ENCODE measurements at regions not wholly inside any gene's neighbourhood (a gene's known extent, or its start where the extent isn't known, plus 50 kb on each side); places are given as distances from the start of the nearest gene placed in this dataset.
"Not testable (repeated sequence)": the region's sequence is repeated elsewhere in the genome, so short reads cannot be mapped to it uniquely, and the experiment has no call there.

- intact Hi-C loops (cut with micrococcal nuclease), result no loop called here
These were observed 536.8 kb upstream of the DPP6 start for GRCh38 chr7:153515359-153515758.

GRCh38 chr7:153518201-153518984 lies 533.8 kb upstream of the DPP6 start:
- intact Hi-C loops (cut with micrococcal nuclease), result no loop called here

- intact Hi-C loops (cut with micrococcal nuclease), result no loop called here
These were observed 530.8 kb upstream of the DPP6 start for GRCh38 chr7:153521370-153521769.

GRCh38 chr7:153522261-153522660 lies 529.9 kb upstream of the DPP6 start:
- intact Hi-C loops (cut with micrococcal nuclease), result no loop called here

- intact Hi-C loops (cut with micrococcal nuclease), result no loop called here
These were observed 528.7 kb upstream of the DPP6 start for GRCh38 chr7:153523320-153524015.

GRCh38 chr7:153524070-153524601 lies 528.1 kb upstream of the DPP6 start:
- intact Hi-C loops (cut with micrococcal nuclease), result no loop called here

- intact Hi-C loops (cut with micrococcal nuclease), result no loop called here
These were observed 523.1 kb upstream of the DPP6 start for GRCh38 chr7:153529100-153529499.

GRCh38 chr7:153529651-153530165 lies 522.5 kb upstream of the DPP6 start:
- intact Hi-C loops (cut with micrococcal nuclease), result no loop called here

- intact Hi-C loops (cut with micrococcal nuclease), result no loop called here
These were observed 521.8 kb upstream of the DPP6 start for GRCh38 chr7:153530441-153530840.

- intact Hi-C loops (cut with micrococcal nuclease), result no loop called here
These were observed 519.9 kb upstream of the DPP6 start for GRCh38 chr7:153532326-153532725.

GRCh38 chr7:153537271-153537670 lies 514.9 kb upstream of the DPP6 start:
- intact Hi-C loops (cut with micrococcal nuclease), result no loop called here

GRCh38 chr7:153541903-153542302 lies 510.3 kb upstream of the DPP6 start:
- intact Hi-C loops (cut with micrococcal nuclease), result no loop called here

- intact Hi-C loops (cut with micrococcal nuclease), result no loop called here
These were observed 509.0 kb upstream of the DPP6 start for GRCh38 chr7:153543232-153543631.

- intact Hi-C loops (cut with micrococcal nuclease), result no loop called here
These were observed 502.0 kb upstream of the DPP6 start for GRCh38 chr7:153550173-153550572.

GRCh38 chr7:153564391-153564790 lies 487.8 kb upstream of the DPP6 start:
- intact Hi-C loops (cut with micrococcal nuclease), result no loop called here

- intact Hi-C loops (cut with micrococcal nuclease), result no loop called here
These were observed 485.9 kb upstream of the DPP6 start for GRCh38 chr7:153566324-153566723.

GRCh38 chr7:153567426-153567825 lies 484.8 kb upstream of the DPP6 start:
- intact Hi-C loops (cut with micrococcal nuclease), result no loop called here

- intact Hi-C loops (cut with micrococcal nuclease), result not testable (repeated sequence)
These were observed 482.7 kb upstream of the DPP6 start for GRCh38 chr7:153569520-153569919.

GRCh38 chr7:153576096-153576495 lies 476.1 kb upstream of the DPP6 start:
- intact Hi-C loops (cut with micrococcal nuclease), result no loop called here

GRCh38 chr7:153581419-153581818 lies 470.8 kb upstream of the DPP6 start:
- intact Hi-C loops (cut with micrococcal nuclease), result no loop called here

- intact Hi-C loops (cut with micrococcal nuclease), result no loop called here
These were observed 468.1 kb upstream of the DPP6 start for GRCh38 chr7:153584132-153584531.

GRCh38 chr7:153588586-153588985 lies 463.6 kb upstream of the DPP6 start:
- intact Hi-C loops (cut with micrococcal nuclease), result no loop called here

Data from T-helper 1 cell treated with Interleukin-12 subunit alpha and Interleukin-12 subunit beta and Interleukin-4 antibody, amounts not matched to agents 30 ng/mL and 1 ng/mL, for 36 hours (primary cell).